B cell (primary cell): ENCODE measurements at regions not wholly inside any gene's neighbourhood (a gene's known extent, or its start where the extent isn't known, plus 50 kb on each side); places are given as distances from the start of the nearest gene placed in this dataset.

Experiments used
- ATAC-seq: fragments of 200-7000 bp; cut with Tn5 transposase; one replicate; pipeline ENCODE4 v1.10.0; 2021; ENCODE audit warnings: low read depth, mild to moderate bottlenecking, moderate number of reproducible peaks, moderate library complexity
- CTCF ChIA-PET: fragments of 350-600 bp; sonication (Branson Sonifier 250); formaldehyde crosslinking; loops from one replicate; lab custom pipeline; 2021; ENCODE audit warnings: antibody characterized with exemption, inconsistent platforms; lab: Charles Lee
- POLR2A ChIA-PET: fragments of 350-600 bp; sonication (Branson Sonifier 250); formaldehyde crosslinking; loops from one replicate; lab custom pipeline; 2021; ENCODE audit warnings: antibody characterized with exemption; lab: Charles Lee
- DNase-seq: peaks from one replicate; pipeline ENCODE4 v3.0.0; 2013
- H2AFZ ChIP-seq: 2 replicates; pipeline ENCODE4 v1.6.1; 2012; ENCODE audit warnings: mild to moderate bottlenecking, low read depth, low read length; ENCODE audit not compliant: insufficient read depth, poor library complexity, severe bottlenecking
- H3K27ac ChIP-seq, 2 donors: 1 replicate in 1 of 2; 2 replicates in 1 of 2; pipeline ENCODE4 v1.5.1; 2012 to 2013; ENCODE audit warnings: low read length in 2 of 2, mild to moderate bottlenecking in 2 of 2, moderate library complexity in 1 of 2
- H3K27me3 ChIP-seq, 4 experiments: fragments of 200-600 bp in 1 of 4; sonication (generic) in 1 of 4; replicated peaks in 1 of 4; 1 replicate in 2 of 4; 2 replicates in 2 of 4; pipeline versions ENCODE4 v1.6.1 to v1.7.0; 2013 to 2016; ENCODE audit warnings: low read length in 3 of 4, mild to moderate bottlenecking in 2 of 4, mixed read lengths in 1 of 4, moderate library complexity in 1 of 4; ENCODE audit not compliant: insufficient read depth in 4 of 4, control insufficient read depth in 3 of 4; ENCODE audit errors: control extremely low read depth in 1 of 4
- H3K36me3 ChIP-seq, 2 experiments: replicated peaks in 1 of 2; 1 replicate in 1 of 2; 2 replicates in 1 of 2; pipeline versions ENCODE4 v1.6.1 to v1.7.1; 2013; ENCODE audit warnings: low read length in 1 of 2; ENCODE audit not compliant: insufficient read depth in 2 of 2, control insufficient read depth in 1 of 2; ENCODE audit errors: control extremely low read depth in 1 of 2, extremely low read depth in 1 of 2
- H3K4me1 ChIP-seq, 2 donors: fragments of 200-600 bp in 1 of 2; sonication (generic) in 1 of 2; 1 replicate in 1 of 2; 2 replicates in 1 of 2; pipeline versions ENCODE4 v1.5.1 to v1.6.1; 2013 to 2017; ENCODE audit warnings: low read length in 2 of 2; ENCODE audit not compliant: control insufficient read depth in 2 of 2, insufficient read depth in 2 of 2
- H3K4me2 ChIP-seq: replicated peaks from 2 replicates; pipeline ENCODE3; 2012; ENCODE audit warnings: mild to moderate bottlenecking, low read depth, low read length; ENCODE audit not compliant: poor library complexity, severe bottlenecking
- H3K4me3 ChIP-seq, 5 experiments: fragments of 200-600 bp in 1 of 5; sonication (generic) in 1 of 5; 1 replicate in 3 of 5; 2 replicates in 2 of 5; pipeline versions ENCODE4 v1.5.1 to v1.7.0; 2011 to 2016; ENCODE audit warnings: low read length in 4 of 5, mild to moderate bottlenecking in 4 of 5, low read depth in 2 of 5, control low read depth in 1 of 5, moderate library complexity in 1 of 5; ENCODE audit not compliant: insufficient read depth in 1 of 5; ENCODE audit errors: control extremely low read depth in 1 of 5, extremely low read depth in 1 of 5
- H3K79me2 ChIP-seq: fragments of 200-600 bp; sonication (generic); one replicate; pipeline ENCODE4 v1.6.0; 2016; ENCODE audit warnings: low read length; ENCODE audit not compliant: control insufficient read depth, insufficient read depth
- H3K9ac ChIP-seq: fragments of 200-600 bp; sonication (generic); 2 replicates; pipeline ENCODE4 v1.6.1; 2017; ENCODE audit warnings: mild to moderate bottlenecking, low read length, moderate library complexity
- H3K9me3 ChIP-seq, 3 donors: one replicate each; pipeline versions ENCODE4 v1.6.1 to v1.7.1; 2013; ENCODE audit warnings: low read length in 2 of 3; ENCODE audit not compliant: control insufficient read depth in 2 of 3, insufficient read depth in 1 of 3; ENCODE audit errors: control extremely low read depth in 1 of 3
- H4K20me1 ChIP-seq: 2 replicates; pipeline ENCODE4 v1.6.0; 2012; ENCODE audit warnings: mild to moderate bottlenecking, low read length; ENCODE audit not compliant: insufficient read depth, control insufficient read depth, poor library complexity, severe bottlenecking
- H3K27ac Mint-ChIP-seq: one replicate; pipeline ENCODE4 v1.8.0; 2021; ENCODE audit warnings: mixed read lengths
- H3K27me3 Mint-ChIP-seq: one replicate; pipeline ENCODE4 v1.8.0; 2021; ENCODE audit warnings: mixed read lengths
- H3K4me1 Mint-ChIP-seq: one replicate; pipeline ENCODE4 v1.8.0; 2021; ENCODE audit warnings: mixed read lengths
- H3K4me3 Mint-ChIP-seq: one replicate; pipeline ENCODE4 v1.8.0; 2021; ENCODE audit warnings: mixed read lengths
- H3K9me3 Mint-ChIP-seq: one replicate; pipeline ENCODE4 v1.8.0; 2022; ENCODE audit warnings: mixed read lengths; ENCODE audit not compliant: insufficient read depth
- EZH2 ChIP-seq: IDR thresholded peaks from 2 replicates; pipeline ENCODE4 v1.6.1; 2012; ENCODE audit warnings: borderline replicate concordance, low read depth, mild to moderate bottlenecking, moderate library complexity, low read length; ENCODE audit not compliant: insufficient read depth, poor library complexity, severe bottlenecking
- WGBS: methylation state at CpG from one replicate; pipeline ENCODE4 v1.1.5; 2013; ENCODE audit warnings: missing lambda C conversion rate; ENCODE audit not compliant: insufficient coverage; 5-methylcytosine and 5-hydroxymethylcytosine counted together
- intact Hi-C: fragments of 100-400 bp; cut with micrococcal nuclease; formaldehyde crosslinking; loops from one replicate; pipeline ENCODE4 v1.10.0; 2022
- TF ChIP-seq, protein P1 (sequence below): fragments of 200-600 bp; IDR thresholded peaks from one replicate; pipeline ENCODE4 v1.8.0; 2022; ENCODE audit warnings: antibody characterized with exemption, mild to moderate bottlenecking

DNA sequence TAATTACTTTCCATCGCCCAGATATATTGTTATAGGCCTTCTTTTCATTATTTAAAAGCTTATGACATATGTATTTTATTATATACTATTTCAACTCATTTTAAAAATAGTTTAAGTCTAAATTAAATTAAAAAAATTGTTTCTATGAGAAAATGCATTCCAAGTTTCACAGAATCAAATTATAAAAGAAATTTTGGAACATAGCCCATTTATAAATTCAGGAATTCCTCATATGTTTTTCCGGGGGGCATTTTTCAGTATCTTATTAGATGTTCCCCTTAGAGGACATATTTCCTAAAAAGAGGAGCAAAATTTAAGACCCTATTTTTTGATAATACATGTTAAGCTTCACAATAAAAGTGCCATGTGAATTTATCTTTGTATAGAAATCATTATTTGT, 119.9 kb upstream of the ATP2B1 start:
- Histone ChIP-seq H3K4me3 (no peak overlapping the region), H3K79me2 (no peaks in the 10 kb centered on the region), H3K36me3 (no peaks in the 10 kb centered on the region), H3K27me3 (no peaks in the 10 kb centered on the region), H3K27ac (no peak overlapping the region), H4K20me1 (no peaks in the 10 kb centered on the region), H3K9ac (no peak overlapping the region), H3K4me2 (no peak overlapping the region), H2AFZ (no peak overlapping the region), H3K9me3 (no peaks in the 10 kb centered on the region), H3K4me1 (no peaks in the 10 kb centered on the region)
- no peak for ATAC-seq
- no peaks in the 10 kb centered on the region for H3K27me3 Mint-ChIP-seq
- ChIA-PET CTCF (interaction anchor here (1.0 kb wide), 1 partner anchor 11 kb away, joined by 3 read pairs; no protein-coding TSS in a partner anchor), POLR2A (no interaction called here)
- no CpG with 5 or more reads among the region's 2 CpGs for WGBS
- H3K4me3 Mint-ChIP-seq: no peak overlapping the region
- TF ChIP-seq, protein P1, sequence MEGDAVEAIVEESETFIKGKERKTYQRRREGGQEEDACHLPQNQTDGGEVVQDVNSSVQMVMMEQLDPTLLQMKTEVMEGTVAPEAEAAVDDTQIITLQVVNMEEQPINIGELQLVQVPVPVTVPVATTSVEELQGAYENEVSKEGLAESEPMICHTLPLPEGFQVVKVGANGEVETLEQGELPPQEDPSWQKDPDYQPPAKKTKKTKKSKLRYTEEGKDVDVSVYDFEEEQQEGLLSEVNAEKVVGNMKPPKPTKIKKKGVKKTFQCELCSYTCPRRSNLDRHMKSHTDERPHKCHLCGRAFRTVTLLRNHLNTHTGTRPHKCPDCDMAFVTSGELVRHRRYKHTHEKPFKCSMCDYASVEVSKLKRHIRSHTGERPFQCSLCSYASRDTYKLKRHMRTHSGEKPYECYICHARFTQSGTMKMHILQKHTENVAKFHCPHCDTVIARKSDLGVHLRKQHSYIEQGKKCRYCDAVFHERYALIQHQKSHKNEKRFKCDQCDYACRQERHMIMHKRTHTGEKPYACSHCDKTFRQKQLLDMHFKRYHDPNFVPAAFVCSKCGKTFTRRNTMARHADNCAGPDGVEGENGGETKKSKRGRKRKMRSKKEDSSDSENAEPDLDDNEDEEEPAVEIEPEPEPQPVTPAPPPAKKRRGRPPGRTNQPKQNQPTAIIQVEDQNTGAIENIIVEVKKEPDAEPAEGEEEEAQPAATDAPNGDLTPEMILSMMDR: no peak
- DNase-seq: no peak
- intact Hi-C loops: loop anchor here (10.0 kb wide), 1 partner anchor 54 kb away; no protein-coding TSS in a partner anchor
- H3K4me1 Mint-ChIP-seq: peaks cover 15% of the 10 kb centered on the region
- no peak overlapping the region for H3K27ac Mint-ChIP-seq
- no peaks in the 10 kb centered on the region for H3K9me3 Mint-ChIP-seq

DNA sequence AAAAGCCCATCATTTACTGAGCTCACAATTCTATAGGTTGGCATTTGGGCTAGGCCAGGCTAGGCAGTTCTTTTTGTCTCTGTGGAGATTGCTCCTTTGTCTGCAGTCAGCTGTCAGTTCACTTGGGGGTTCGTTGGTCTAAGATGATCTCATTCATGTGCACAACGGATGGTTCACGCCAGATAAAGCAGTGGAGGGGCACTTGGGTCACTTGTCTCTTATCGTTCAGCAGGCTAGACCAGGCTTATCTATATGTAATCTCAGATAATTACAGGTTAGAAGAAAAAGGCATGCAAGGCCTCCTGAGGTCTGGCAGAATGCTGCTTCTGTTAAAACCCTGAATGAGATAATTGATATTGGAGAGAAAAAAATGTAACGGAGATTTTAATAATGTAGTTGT, 119.0 kb upstream of the ATP2B1 start:
- Mint-ChIP-seq H3K27ac (no peak overlapping the region), H3K4me1 (peaks cover 17% of the 10 kb centered on the region)

More for the DNA sequence above, 119.0 kb upstream of the ATP2B1 start:
- H2AFZ ChIP-seq: no peak overlapping the region
- no peak overlapping the region for H3K27ac ChIP-seq
- H3K36me3 ChIP-seq: no peaks in the 10 kb centered on the region
- H3K27me3 ChIP-seq: no peaks in the 10 kb centered on the region
- peaks cover 0 to under 1% of the 10 kb centered on the region in 2 donors for H3K4me1 ChIP-seq
- H3K9ac ChIP-seq: no peak overlapping the region
- ChIA-PET CTCF (interaction anchor here (0.8 kb wide), 1 partner anchor 15 kb away, joined by 3 read pairs; no protein-coding TSS in a partner anchor), POLR2A (no interaction called here)
- H3K9me3 Mint-ChIP-seq: no peaks in the 10 kb centered on the region
- no peak for DNase-seq
- 82% methylated on average over 4 of the region's 5 CpGs for WGBS
- no peaks in the 10 kb centered on the region for H4K20me1 ChIP-seq
- no peaks in the 10 kb centered on the region for H3K27me3 Mint-ChIP-seq
- H3K79me2 ChIP-seq: peaks cover 2% of the 10 kb centered on the region
- H3K9me3 ChIP-seq: no peaks in the 10 kb centered on the region
- no peak overlapping the region for H3K4me2 ChIP-seq
- TF ChIP-seq, protein P1: no peak
- no peak for TF ChIP-seq EZH2
- no peak overlapping the region for H3K4me3 ChIP-seq
- ATAC-seq: no peak
- no peak overlapping the region for H3K4me3 Mint-ChIP-seq
- intact Hi-C loops: loop anchor here (10.0 kb wide), 1 partner anchor 53 kb away; no protein-coding TSS in a partner anchor
